ENCODE measurements at regions not wholly inside any gene's neighbourhood (a gene's known extent, or its start where the extent isn't known, plus 50 kb on each side); places are given as distances from the start of the nearest gene placed in this dataset.

DNA sequence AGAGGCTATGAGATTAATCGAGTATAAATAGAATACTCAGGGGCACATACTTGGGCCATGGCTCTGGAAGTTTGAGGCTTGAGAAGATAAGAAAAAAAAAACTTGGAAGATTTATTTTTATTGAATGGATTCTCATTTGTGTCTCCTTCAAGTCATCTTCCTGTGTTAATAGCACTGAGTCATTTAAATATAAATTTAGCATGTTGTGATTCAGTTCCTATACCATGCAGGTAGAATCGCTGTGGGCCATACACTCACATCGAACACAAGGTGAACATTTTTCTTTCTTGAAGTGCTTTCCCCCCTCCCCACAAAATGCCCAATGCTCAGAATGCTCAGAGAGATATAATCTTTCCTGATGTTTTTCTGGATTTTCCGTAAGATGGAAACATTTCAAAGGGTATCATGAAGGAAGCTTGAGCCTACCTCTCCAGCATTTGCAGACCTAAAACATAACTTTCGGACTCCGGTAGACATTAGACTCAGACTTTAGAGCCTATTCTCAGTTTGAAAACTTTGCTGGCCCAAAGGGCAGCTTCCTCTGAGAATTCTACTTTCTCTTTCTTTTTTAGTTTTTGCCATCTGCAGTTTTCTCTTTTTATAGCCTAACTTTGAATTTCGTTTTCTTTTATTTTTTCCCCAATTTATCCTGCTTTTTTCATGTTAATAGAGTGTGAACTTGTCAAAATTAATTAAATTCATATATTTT, 737.6 kb upstream of the NUDT12 start:
- ATAC-seq (no peak), DNase-seq (no peak)
- Histone ChIP-seq H3K36me3 (no peaks in the 10 kb centered on the region), H3K27ac (no peak overlapping the region), H3K4me1 (no peaks in the 10 kb centered on the region), H3K27me3 (no peaks in the 10 kb centered on the region), H3K4me3 (no peak overlapping the region), H3K9me3 (no peaks in the 10 kb centered on the region)
- TF ChIP-seq, protein P1, sequence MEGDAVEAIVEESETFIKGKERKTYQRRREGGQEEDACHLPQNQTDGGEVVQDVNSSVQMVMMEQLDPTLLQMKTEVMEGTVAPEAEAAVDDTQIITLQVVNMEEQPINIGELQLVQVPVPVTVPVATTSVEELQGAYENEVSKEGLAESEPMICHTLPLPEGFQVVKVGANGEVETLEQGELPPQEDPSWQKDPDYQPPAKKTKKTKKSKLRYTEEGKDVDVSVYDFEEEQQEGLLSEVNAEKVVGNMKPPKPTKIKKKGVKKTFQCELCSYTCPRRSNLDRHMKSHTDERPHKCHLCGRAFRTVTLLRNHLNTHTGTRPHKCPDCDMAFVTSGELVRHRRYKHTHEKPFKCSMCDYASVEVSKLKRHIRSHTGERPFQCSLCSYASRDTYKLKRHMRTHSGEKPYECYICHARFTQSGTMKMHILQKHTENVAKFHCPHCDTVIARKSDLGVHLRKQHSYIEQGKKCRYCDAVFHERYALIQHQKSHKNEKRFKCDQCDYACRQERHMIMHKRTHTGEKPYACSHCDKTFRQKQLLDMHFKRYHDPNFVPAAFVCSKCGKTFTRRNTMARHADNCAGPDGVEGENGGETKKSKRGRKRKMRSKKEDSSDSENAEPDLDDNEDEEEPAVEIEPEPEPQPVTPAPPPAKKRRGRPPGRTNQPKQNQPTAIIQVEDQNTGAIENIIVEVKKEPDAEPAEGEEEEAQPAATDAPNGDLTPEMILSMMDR (IDR thresholded peaks at IDR 0.05): no peak
- intact Hi-C loops (cut with DNase I): loop anchor here in 2 of 10 donors (1.0 to 10.0 kb wide), 2 partner anchors 16 to 55 kb away; no protein-coding TSS in a partner anchor
- WGBS, 2 donors: 85 to 87% methylated on average over 7 of the region's 7 CpGs

- no peak overlapping the region for H3K27ac ChIP-seq
- no peak for ATAC-seq
- no peaks in the 10 kb centered on the region for H3K27me3 ChIP-seq
- no peak for DNase-seq
- 91 to 93% methylated on average over 5 of the region's 5 CpGs for WGBS, 2 donors
- intact Hi-C loops (cut with DNase I): no loop called here
- no peak overlapping the region for H3K4me3 ChIP-seq
- TF ChIP-seq, protein P1 (IDR thresholded peaks at IDR 0.05): no peak
- H3K36me3 ChIP-seq: no peaks in the 10 kb centered on the region
- no peaks in the 10 kb centered on the region for H3K4me1 ChIP-seq
- no peaks in the 10 kb centered on the region for H3K9me3 ChIP-seq
These were observed 735.9 kb upstream of the NUDT12 start for GRCh38 chr5:104298518-104298917.

DNA sequence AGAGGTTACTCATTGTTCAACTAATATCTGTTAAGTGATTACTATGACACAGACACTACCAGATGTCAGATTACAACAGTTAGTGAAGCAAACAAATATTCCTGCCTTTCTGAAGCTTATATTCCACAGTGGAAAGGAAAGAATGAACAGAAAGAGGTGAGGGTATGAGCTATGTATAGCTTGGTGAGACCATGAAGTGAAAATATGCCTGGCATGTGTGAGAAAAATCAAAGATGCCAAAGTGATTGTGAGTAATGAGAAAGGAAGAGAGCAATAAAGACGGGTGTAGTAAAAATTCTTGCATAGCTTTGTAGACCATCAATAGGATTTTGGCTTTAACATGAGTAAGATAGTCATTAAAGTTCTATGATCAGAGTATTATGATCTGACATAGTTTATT, 734.5 kb upstream of the NUDT12 start:
- DNase-seq (no peak), ATAC-seq (no peak)
- H3K27ac ChIP-seq: no peak overlapping the region
- H3K9me3 ChIP-seq: no peaks in the 10 kb centered on the region
- WGBS, 2 donors: 23 to 30% methylated on average over 1 of the region's 1 CpG
- no peaks in the 10 kb centered on the region for H3K4me1 ChIP-seq
- H3K36me3 ChIP-seq: no peaks in the 10 kb centered on the region
- TF ChIP-seq, protein P1 (IDR thresholded peaks at IDR 0.05): no peak
- intact Hi-C loops (cut with DNase I): no loop called here
- H3K4me3 ChIP-seq: no peak overlapping the region
- H3K27me3 ChIP-seq: no peaks in the 10 kb centered on the region

GRCh38 chr5:104295991-104296390, 733.4 kb upstream of the NUDT12 start:
- WGBS, 2 donors: 74 to 83% methylated on average over 1 of the region's 1 CpG
- H3K9me3 ChIP-seq: no peaks in the 10 kb centered on the region
- intact Hi-C loops (cut with DNase I): no loop called here
- no peaks in the 10 kb centered on the region for H3K27me3 ChIP-seq
- ATAC-seq (no peak), DNase-seq (no peak)
- no peaks in the 10 kb centered on the region for H3K4me1 ChIP-seq
- no peaks in the 10 kb centered on the region for H3K36me3 ChIP-seq
- TF ChIP-seq, protein P1 (IDR thresholded peaks at IDR 0.05): no peak
- no peak overlapping the region for H3K4me3 ChIP-seq
- H3K27ac ChIP-seq: no peak overlapping the region
